Umbilical cord (tissue), 1 donor: ENCODE measurements at regions not wholly inside any gene's neighbourhood (a gene's known extent, or its start where the extent isn't known, plus 50 kb on each side); places are given as distances from the start of the nearest gene placed in this dataset.

ENCODE experiments used
- DNase-seq: peaks from one replicate; pipeline ENCODE4 v3.0.0-alpha.2; 2015; ENCODE audit warnings: low spot score

- no peak for DNase-seq
Observed at GRCh38 chr11:110984693-110985092, 260.8 kb upstream of the POU2AF2 start.

DNA sequence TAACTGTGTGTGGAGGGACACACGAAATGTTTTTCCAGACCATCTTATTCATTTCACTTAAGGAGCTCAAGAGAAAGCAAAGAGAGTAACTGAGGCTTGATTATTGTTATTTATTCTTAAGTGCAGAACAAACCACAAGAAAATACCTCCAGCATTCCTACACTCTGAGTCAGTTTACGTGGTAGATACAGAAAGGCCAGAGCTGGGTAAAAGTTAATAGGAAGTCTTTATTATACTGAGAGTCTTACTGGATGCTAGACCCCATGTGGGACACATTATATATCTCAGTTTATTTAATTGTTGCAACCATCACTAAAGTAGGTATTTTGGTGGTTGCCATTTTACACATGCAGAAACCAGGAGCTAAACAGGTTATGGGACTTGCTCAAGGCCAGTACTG lies 261.4 kb upstream of the POU2AF2 start:
- DNase-seq = peak; percentile 30

- no peak for DNase-seq
Observed at GRCh38 chr11:110982214-110982613, 263.3 kb upstream of the POU2AF2 start.

DNA sequence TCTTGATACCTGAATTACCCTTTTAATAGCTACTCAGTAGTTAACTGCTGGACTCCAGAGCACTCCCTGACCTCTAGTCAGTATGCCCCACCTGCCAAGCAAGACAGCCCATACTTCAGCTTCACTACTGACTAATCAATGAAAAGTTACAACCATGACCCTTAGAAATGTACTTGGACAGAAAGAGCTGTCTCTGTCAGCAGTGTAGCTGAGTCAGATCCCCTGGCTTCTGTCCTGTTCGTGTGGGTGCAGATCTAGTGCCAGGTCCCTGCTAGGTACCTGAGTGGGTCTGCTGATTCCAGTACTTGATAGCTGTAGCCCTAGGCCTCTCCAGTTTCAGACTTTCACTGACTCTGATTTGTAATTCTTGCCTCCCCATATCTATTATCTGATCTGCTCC lies 265.8 kb upstream of the POU2AF2 start:
- no peak for DNase-seq

GRCh38 chr11:110977661-110978060 lies 265.4 kb upstream of the ARHGAP20 start:
- no peak for DNase-seq

- DNase-seq = no peak
Observed at GRCh38 chr11:110974731-110975130, 262.5 kb upstream of the ARHGAP20 start.

- no peak for DNase-seq
Observed at GRCh38 chr11:110973401-110973980, 261.3 kb upstream of the ARHGAP20 start.

- DNase-seq = peak; percentile 84
Observed at GRCh38 chr11:110972640-110973039, 260.4 kb upstream of the ARHGAP20 start.

DNA sequence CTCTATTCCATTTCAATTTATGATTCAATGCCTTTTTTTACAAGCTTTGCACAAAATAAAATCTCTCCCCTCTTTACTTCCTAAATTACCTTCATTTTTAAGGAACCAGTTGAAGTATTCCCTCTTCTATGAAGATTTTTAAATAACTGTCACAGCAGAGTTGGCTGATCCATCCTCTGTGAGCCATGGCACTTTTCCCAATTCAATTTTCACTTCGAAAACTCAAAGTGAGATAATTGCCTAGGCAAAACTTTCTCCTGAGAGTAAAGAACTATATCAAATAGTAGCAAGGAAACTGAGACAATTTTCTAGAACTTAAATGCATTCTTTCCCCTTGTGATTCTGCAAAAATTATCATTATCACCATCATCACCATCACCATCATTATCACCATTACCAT lies 259.9 kb upstream of the ARHGAP20 start:
- DNase-seq = no peak

DNA sequence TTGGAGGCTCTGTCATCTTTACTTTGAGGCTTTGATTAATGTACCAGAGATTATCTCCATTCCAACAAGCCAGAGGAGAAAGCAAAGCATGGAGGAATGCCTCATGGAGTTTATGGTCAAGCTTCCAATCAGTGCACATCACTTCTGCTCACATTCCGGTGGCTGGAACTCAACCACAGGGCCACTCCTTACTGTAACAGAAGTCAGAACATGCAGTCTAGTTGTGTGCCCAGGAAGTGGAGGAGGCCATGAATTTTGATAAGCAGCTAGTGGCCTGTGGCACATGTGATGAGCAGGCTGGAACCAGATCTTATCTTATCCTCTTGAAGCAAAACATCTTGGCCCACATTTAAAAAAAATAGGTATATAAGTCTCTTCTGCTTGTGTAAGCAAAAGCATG lies 258.9 kb upstream of the ARHGAP20 start:
- DNase-seq = no peak

GRCh38 chr11:110968348-110969062 lies 256.3 kb upstream of the ARHGAP20 start:
- DNase-seq = no peak

GRCh38 chr11:110966131-110966530 lies 253.9 kb upstream of the ARHGAP20 start:
- DNase-seq = no peak

GRCh38 chr11:110962921-110963320 lies 250.7 kb upstream of the ARHGAP20 start:
- DNase-seq = no peak

DNA sequence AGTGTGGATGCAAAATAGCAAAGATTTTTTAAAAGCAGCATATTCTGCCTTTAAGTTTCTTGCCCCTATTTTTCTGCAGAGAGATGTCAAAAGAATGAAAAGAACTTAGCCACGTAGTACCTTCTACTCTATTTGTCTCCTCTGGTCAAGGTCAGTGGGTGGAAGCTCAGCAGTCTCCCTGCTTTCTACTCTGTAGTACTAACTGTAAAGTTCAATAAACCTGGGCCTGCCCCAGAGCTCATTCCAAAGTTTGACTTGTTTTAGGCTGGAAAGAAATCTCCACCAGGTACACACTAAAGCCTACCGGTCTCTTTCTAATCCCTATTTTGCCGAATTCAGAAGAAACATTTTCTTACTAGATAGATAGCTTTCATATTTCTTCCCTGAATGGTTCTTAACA lies 247.9 kb upstream of the ARHGAP20 start:
- DNase-seq = no peak

DNA sequence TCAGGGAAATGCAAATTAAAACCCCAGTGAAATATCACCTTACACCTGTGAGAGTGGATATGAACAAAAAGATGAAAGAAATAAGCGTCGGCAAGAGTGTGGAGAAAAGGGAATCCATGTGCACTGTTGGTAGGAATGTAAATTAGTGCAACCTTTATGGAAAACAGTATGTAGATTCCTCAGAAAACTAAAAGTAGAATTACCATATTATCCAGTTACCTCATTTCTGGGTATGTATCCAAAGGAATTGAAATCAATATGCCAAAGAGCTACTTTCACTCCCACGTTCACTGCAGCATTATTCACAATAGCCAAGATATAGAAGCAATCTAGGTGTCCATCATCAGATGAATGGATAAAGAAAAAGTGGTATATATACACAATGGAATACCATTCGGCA lies 246.0 kb upstream of the ARHGAP20 start:
- no peak for DNase-seq

GRCh38 chr11:110955776-110956175 lies 243.5 kb upstream of the ARHGAP20 start:
- DNase-seq = no peak

- no peak for DNase-seq
Observed at GRCh38 chr11:110951950-110952503, 239.8 kb upstream of the ARHGAP20 start.

DNA sequence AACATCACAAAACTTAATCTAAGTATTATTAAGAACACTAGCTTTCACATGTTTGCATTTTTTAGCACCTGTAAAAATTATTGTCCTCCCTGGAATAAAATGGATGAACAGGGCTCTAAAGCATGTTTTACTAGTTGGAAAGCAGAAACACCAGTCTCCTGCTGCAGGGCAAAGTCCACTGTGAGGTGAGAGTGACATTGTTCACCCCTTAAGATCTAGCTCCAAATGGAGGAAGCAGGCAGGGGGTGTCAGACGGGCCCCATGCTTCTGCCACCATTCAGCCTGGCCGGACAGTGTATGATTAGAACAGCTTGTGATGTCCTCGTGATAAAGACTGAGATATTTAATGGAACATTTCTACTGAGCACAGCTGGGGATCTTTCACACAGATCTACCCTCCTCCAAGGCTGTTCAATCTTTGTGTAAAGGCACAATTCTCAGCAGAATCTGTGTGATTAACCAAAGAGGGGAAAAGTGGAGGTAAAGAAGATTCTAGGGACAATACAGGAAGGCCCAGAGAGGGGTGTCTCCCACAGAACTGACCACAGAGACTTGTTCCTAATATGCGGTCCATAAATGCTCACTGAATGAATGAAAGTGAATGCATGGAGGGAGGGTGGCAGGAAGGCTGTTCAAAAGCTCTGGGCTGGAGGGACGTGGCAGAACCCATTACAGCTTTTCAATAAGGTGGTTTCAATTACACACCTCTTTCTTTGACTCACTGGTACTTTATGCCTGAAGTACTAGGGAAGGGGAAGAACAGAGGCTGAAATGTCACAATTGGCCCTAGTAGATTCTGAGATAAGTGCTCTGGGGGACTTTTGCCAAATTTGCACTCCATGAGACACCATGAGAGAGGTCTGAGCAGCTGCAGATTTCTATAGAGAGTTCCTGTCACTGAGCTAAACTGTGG lies 239.1 kb upstream of the ARHGAP20 start:
- no peak for DNase-seq

DNA sequence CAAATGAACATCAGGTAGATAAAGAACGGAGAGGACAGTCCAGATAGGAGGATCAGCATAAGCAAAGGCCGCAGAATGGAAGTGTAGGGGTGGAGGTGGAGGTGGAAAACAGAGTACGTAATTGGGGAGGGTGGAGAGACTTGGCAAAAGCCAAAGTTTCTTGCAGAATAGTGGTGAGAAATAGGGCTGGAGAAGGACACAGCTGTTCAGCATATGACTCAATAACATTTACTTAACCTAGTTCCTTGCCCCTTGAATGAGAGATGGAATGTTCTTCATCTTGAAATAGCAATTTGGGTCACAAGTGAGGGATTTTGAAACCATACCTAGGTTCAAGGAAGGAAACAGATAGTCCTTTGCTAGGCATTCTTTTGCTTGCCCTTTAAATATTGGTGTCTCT lies 235.9 kb upstream of the ARHGAP20 start:
- no peak for DNase-seq

DNA sequence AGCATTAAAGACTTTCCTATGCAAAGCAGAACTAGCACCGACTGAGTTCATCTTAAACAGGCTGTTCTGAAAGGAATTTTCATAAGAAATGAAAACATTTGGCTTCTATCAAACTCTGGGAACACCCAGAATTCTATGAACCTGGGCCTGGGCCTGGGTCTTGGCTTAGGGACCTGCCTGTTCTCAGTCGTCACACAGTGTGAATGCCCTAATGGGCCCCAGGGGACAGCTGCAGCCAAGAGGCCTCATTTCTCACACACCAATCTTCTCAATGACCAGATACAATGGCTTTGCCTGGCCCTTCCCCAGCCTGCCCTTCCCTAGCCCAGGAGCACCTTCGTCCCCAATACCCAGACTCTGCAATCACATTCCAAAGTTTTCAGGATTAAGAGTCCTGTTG lies 234.9 kb upstream of the ARHGAP20 start:
- no peak for DNase-seq

DNA sequence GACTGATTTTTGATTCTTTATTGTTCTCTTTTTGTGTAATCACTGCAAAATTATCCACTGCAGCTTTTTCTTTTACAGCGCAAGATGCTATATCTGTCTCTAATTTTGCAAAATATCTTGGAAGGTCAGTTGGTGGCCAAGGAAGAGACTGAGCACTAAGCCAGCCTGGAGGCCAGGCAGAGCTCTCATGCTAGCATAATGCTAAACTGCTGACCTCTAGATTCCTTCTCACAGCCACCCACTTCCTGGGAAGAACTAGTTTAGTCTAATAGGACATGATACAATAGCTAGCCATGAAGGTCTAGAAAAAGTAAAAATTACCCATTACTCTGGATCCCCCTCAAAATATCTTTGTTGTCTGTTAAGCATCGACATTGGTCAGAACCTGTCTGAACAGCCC lies 227.2 kb upstream of the ARHGAP20 start:
- DNase-seq = peak; percentile 22

GRCh38 chr11:110935018-110935640 lies 222.9 kb upstream of the ARHGAP20 start:
- DNase-seq = no peak
